ENCODE measurements at regions not wholly inside any gene's neighbourhood (a gene's known extent, or its start where the extent isn't known, plus 50 kb on each side); places are given as distances from the start of the nearest gene placed in this dataset.

DNA sequence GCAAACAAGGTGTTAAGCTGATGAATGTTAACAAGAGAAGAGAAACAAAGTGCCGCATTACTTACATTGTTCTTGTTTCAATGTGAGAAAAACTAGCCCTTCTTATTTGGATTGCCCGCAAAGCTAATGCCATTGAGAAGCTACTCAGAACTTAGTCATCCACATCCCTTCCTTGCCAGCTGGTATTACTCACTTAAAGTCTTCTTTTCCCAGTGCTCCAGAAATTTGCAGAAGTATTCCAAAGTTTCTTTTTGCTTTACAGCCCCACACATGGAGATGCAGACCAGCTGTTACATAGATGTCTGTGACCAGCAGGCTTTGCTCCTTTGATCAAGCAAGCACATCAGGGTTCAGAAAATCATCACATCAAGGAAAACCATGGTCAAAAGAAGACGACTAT lies 529.0 kb downstream of the TBC1D32 start:
- no peak for DNase-seq (ENCODE audit: low spot score)
- in situ Hi-C loops (cut with MboI; ENCODE audit: low pct_unique_long_range_greater_than_20kb, low sequenced_read_pairs, unreplicated experiment): no loop called here
- TF ChIP-seq, protein P1, sequence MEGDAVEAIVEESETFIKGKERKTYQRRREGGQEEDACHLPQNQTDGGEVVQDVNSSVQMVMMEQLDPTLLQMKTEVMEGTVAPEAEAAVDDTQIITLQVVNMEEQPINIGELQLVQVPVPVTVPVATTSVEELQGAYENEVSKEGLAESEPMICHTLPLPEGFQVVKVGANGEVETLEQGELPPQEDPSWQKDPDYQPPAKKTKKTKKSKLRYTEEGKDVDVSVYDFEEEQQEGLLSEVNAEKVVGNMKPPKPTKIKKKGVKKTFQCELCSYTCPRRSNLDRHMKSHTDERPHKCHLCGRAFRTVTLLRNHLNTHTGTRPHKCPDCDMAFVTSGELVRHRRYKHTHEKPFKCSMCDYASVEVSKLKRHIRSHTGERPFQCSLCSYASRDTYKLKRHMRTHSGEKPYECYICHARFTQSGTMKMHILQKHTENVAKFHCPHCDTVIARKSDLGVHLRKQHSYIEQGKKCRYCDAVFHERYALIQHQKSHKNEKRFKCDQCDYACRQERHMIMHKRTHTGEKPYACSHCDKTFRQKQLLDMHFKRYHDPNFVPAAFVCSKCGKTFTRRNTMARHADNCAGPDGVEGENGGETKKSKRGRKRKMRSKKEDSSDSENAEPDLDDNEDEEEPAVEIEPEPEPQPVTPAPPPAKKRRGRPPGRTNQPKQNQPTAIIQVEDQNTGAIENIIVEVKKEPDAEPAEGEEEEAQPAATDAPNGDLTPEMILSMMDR (IDR thresholded peaks at IDR 0.05; ENCODE audit: extremely low read depth, insufficient read depth, missing control alignments): no peak

DNA sequence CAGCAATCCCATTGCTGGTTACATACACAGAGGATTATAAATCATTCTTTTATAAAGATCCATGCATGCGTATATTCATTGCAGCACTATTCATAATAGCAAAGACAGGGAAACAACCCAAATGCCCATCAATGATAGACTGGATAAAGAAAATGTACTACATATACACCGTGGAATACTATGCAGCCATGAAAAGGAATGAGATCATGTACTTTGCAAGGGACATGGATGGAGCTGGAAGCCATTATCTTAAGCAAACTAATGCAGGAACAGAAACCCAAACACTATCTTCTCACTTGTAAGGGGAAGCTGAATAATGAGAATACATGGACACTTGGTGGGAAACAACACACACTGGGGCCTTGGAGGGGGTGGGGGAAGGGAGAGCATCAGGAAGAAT lies 529.7 kb downstream of the TBC1D32 start:
- in situ Hi-C loops (cut with MboI; ENCODE audit: low pct_unique_long_range_greater_than_20kb, low sequenced_read_pairs, unreplicated experiment): no loop called here
- no peak for DNase-seq (ENCODE audit: low spot score)
- TF ChIP-seq, protein P1 (IDR thresholded peaks at IDR 0.05; ENCODE audit: extremely low read depth, insufficient read depth, missing control alignments): no peak

DNA sequence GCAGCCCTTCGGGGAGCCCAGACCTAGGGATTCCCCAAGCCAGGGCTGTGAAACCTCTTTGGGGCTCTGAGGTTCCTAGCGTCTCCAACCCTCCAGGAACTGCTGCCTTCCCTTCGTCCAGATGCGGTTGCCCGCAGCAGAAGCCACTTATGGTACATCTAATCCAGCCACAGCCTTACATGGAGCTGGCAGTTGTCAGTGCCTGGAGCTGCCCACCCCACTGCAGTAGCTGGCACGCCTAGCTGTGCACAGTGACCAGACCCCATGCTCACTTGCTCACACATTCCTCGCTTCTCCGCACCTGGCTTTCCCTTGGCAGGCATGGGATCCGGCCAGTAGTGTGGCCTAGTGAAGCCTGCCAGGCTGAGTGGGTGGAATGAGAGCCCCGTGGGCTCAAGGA lies 547.6 kb downstream of the TBC1D32 start:
- no peak for DNase-seq (ENCODE audit: low spot score)
- TF ChIP-seq, protein P1 (IDR thresholded peaks at IDR 0.05; ENCODE audit: extremely low read depth, insufficient read depth, missing control alignments): no peak
- in situ Hi-C loops (cut with MboI; ENCODE audit: low pct_unique_long_range_greater_than_20kb, low sequenced_read_pairs, unreplicated experiment): no loop called here

DNA sequence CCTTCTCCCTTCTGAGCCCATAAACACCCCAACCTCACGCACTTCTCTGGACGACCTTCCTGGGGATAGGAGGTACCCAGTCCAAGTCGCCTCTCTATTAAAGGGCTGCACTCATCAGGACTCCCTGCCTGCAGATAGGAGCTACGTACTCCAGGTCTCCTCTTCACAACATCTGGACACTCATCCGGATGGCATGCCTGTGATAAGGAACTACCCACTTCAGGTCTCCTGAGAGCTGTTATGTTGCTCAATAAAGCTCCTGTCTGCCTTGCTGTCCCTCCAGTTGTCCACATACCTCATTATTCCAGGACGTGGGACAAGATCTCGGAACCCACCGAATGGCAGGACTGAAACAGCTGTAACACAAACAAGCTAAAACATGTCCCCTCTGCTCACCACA lies 548.0 kb downstream of the TBC1D32 start:
- TF ChIP-seq, protein P1 (IDR thresholded peaks at IDR 0.05; ENCODE audit: extremely low read depth, insufficient read depth, missing control alignments): no peak
- in situ Hi-C loops (cut with MboI; ENCODE audit: low pct_unique_long_range_greater_than_20kb, low sequenced_read_pairs, unreplicated experiment): no loop called here
- DNase-seq (ENCODE audit: low spot score): no peak

DNA sequence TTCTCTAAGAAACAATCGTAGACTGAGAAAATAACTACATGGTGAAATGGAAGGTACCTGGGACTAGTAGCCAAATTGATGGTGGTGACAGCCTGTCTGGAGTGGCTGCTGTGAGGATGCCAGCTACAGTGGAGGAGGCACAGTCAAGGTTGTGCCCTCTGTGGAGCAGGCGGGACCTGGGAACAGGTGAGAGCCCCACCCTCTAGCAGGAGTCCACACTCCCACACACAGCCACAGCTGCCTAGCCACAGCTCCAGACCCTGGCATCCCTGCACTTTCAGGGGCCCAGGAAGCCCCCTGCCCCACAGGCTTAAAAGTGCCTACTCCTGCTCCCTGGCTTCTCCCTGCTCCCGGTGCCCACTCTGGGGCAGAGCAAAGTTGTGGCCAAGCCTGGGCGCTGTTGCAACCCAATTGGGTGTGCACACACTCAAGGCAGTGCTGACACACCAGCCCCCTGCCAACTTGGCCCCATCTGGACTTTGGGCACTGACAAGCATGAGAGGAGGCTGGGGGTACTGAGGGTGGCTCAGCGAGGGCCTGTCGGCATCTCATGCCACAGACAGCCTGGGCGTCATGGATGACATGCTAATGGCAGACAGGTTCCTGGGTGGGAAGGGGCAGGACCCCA lies 548.7 kb downstream of the TBC1D32 start:
- DNase-seq (ENCODE audit: low spot score): no peak
- in situ Hi-C loops (cut with MboI; ENCODE audit: low pct_unique_long_range_greater_than_20kb, low sequenced_read_pairs, unreplicated experiment): no loop called here
- TF ChIP-seq, protein P1 (IDR thresholded peaks at IDR 0.05; ENCODE audit: extremely low read depth, insufficient read depth, missing control alignments): no peak

DNA sequence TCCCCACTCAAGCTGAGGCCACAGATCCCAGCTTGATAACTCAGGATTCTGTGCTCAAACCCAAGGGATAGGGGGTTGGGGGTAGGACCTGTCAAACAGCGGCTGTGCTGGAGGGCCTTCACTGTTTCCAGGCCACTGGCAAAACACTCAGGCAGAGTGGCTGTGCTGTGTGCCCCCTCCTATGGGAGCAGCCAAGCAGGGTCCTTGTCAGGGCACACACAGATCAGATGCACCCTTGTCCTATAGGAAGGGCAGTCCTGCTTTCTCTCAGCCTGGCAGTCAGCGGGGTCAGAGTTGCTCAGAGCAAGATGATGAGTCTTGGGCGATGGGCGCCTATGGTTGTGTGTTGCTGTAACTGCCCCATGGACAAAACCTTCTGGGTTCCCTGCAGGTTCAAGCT lies 554.8 kb downstream of the TBC1D32 start:
- DNase-seq (ENCODE audit: low spot score): no peak
- TF ChIP-seq, protein P1 (IDR thresholded peaks at IDR 0.05; ENCODE audit: extremely low read depth, insufficient read depth, missing control alignments): no peak
- in situ Hi-C loops (cut with MboI; ENCODE audit: low pct_unique_long_range_greater_than_20kb, low sequenced_read_pairs, unreplicated experiment): no loop called here

All from GM13977 (cell line).